HG03439 (cell line): ENCODE measurements at regions not wholly inside any gene's neighbourhood (a gene's known extent, or its start where the extent isn't known, plus 50 kb on each side); places are given as distances from the start of the nearest gene placed in this dataset.
"Not testable (repeated sequence)": the region's sequence is repeated elsewhere in the genome, so short reads cannot be mapped to it uniquely, and the experiment has no call there.

ENCODE experiments used
- ATAC-seq: cut with Tn5 transposase; IDR thresholded peaks from one replicate; pipeline ENCODE4 v1.9.1; 2021; ENCODE audit warnings: mild to moderate bottlenecking, moderate library complexity; ENCODE audit not compliant: unreplicated experiment

GRCh38 chr3:67979342-67979741 lies 324.9 kb upstream of the SUCLG2 start:
- ATAC-seq: no peak

- ATAC-seq: no peak
These were observed 323.4 kb upstream of the SUCLG2 start for GRCh38 chr3:67977762-67978161.

GRCh38 chr3:67976663-67977062 lies 322.3 kb upstream of the SUCLG2 start:
- ATAC-seq: no peak

GRCh38 chr3:67964596-67964995 lies 310.2 kb upstream of the SUCLG2 start:
- ATAC-seq: no peak

- no peak for ATAC-seq
These were observed 302.9 kb upstream of the SUCLG2 start for GRCh38 chr3:67957268-67957667.

GRCh38 chr3:67947808-67948508 lies 293.5 kb upstream of the SUCLG2 start:
- ATAC-seq: no peak

- ATAC-seq: no peak
These were observed 292.0 kb upstream of the SUCLG2 start for GRCh38 chr3:67946436-67946835.

- no peak for ATAC-seq
These were observed 289.1 kb upstream of the SUCLG2 start for GRCh38 chr3:67943546-67943945.

- ATAC-seq: no peak
These were observed 287.1 kb upstream of the SUCLG2 start for GRCh38 chr3:67941433-67942030.

- no peak for ATAC-seq
These were observed 286.0 kb upstream of the SUCLG2 start for GRCh38 chr3:67940210-67940952.

GRCh38 chr3:67937498-67938118 lies 283.2 kb upstream of the SUCLG2 start:
- ATAC-seq: no peak

GRCh38 chr3:67930394-67930793 lies 276.0 kb upstream of the SUCLG2 start:
- ATAC-seq: not testable (repeated sequence)

- ATAC-seq: no peak
These were observed 269.4 kb upstream of the SUCLG2 start for GRCh38 chr3:67923796-67924195.

- no peak for ATAC-seq
These were observed 266.6 kb upstream of the SUCLG2 start for GRCh38 chr3:67920969-67921368.

GRCh38 chr3:67920311-67920710 lies 265.9 kb upstream of the SUCLG2 start:
- no peak for ATAC-seq

- ATAC-seq: no peak
These were observed 261.9 kb upstream of the SUCLG2 start for GRCh38 chr3:67916353-67916752.

GRCh38 chr3:67907735-67908134 lies 253.3 kb upstream of the SUCLG2 start:
- ATAC-seq: no peak

- no peak for ATAC-seq
These were observed 251.8 kb upstream of the SUCLG2 start for GRCh38 chr3:67906261-67906660.

- no peak for ATAC-seq
These were observed 247.3 kb upstream of the SUCLG2 start for GRCh38 chr3:67901681-67902080.

GRCh38 chr3:67898916-67899315 lies 244.5 kb upstream of the SUCLG2 start:
- ATAC-seq: no peak
